ENCODE measurements at regions not wholly inside any gene's neighbourhood (a gene's known extent, or its start where the extent isn't known, plus 50 kb on each side); places are given as distances from the start of the nearest gene placed in this dataset.

- no CpG with 5 or more reads among the region's 4 CpGs for WGBS, 2 donors (ENCODE audit: extremely low coverage in 2 of 2, insufficient read length in 2 of 2, insufficient replicate concordance in 1 of 2)
- no peak overlapping the region for H3K14ac ChIP-seq (ENCODE audit: low read length)
- no peaks in the 10 kb centered on the region for H3K79me1 ChIP-seq (ENCODE audit: low read depth, low read length)
Observed at GRCh38 chr10:125460326-125460725, 222.6 kb downstream of the TEX36 start.

GRCh38 chr10:125457406-125457805 is 225.6 kb downstream of the TEX36 start:
- no peak overlapping the region for H2BK120ac ChIP-seq (ENCODE audit: low read depth, low read length)
- no peak overlapping the region for H3K4ac ChIP-seq (ENCODE audit: low read length)
- no peak overlapping the region for H3K4me3 ChIP-seq (ENCODE audit: low read length in 2 of 2)
- H4K8ac ChIP-seq (ENCODE audit: low read depth, low read length) = no peak overlapping the region
- no peak overlapping the region for H2AFZ ChIP-seq (ENCODE audit: low read length)
- H3K18ac ChIP-seq (ENCODE audit: low read length) = no peak overlapping the region
- H2BK5ac ChIP-seq (ENCODE audit: low read length) = no peak overlapping the region
- peaks cover 0 to 27% (median 1%) of the 10 kb centered on the region in 3 experiments for H3K27me3 ChIP-seq (ENCODE audit: control insufficient read depth in 3 of 3, insufficient read depth in 3 of 3, low read depth in 1 of 3, low read length in 3 of 3)
- no peaks in the 10 kb centered on the region for H3K9me3 ChIP-seq (replicated peaks in 1 of 2; ENCODE audit: control insufficient read depth in 2 of 2, insufficient read depth in 1 of 2, low read depth in 1 of 2, low read length in 2 of 2)
- H3K14ac ChIP-seq (ENCODE audit: low read length) = no peak overlapping the region
- no peak overlapping the region for H3K23ac ChIP-seq (ENCODE audit: low read depth, low read length, poor library complexity)
- H2AK5ac ChIP-seq (ENCODE audit: low read depth, low read length) = no peak overlapping the region
- H3K4me2 ChIP-seq (ENCODE audit: insufficient read depth, low read length, poor library complexity, severe bottlenecking) = no peak overlapping the region
- no peaks in the 10 kb centered on the region for H3K36me3 ChIP-seq (replicated peaks in 1 of 2; ENCODE audit: control insufficient read depth in 2 of 2, insufficient read depth in 2 of 2, low read length in 2 of 2)
- no peak overlapping the region for H3K9ac ChIP-seq (ENCODE audit: low read depth, low read length, poor library complexity)
- H3K79me1 ChIP-seq (ENCODE audit: low read depth, low read length) = no peaks in the 10 kb centered on the region
- no peak overlapping the region for H2BK12ac ChIP-seq (ENCODE audit: low read length)
- DNase-seq (ENCODE audit: low spot score) = no peak
- no peak overlapping the region for H4K91ac ChIP-seq (ENCODE audit: low read depth, low read length, poor library complexity)
- H3K27ac ChIP-seq (replicated peaks; ENCODE audit: low read length) = no peak overlapping the region
- H3K4me1 ChIP-seq (ENCODE audit: control insufficient read depth in 2 of 2, insufficient read depth in 1 of 2, low read depth in 1 of 2, low read length in 2 of 2) = peaks cover 0 to 3% of the 10 kb centered on the region in 2 donors
- no peak overlapping the region for H2BK15ac ChIP-seq (ENCODE audit: low read length)
- no CpG with 5 or more reads among the region's 5 CpGs for WGBS, 2 donors (ENCODE audit: extremely low coverage in 2 of 2, insufficient read length in 2 of 2, insufficient replicate concordance in 1 of 2)

More at GRCh38 chr10:125460326-125460725, 222.6 kb downstream of the TEX36 start:
- Histone ChIP-seq H3K27ac (replicated peaks; ENCODE audit: low read length) (no peak overlapping the region), H3K23ac (ENCODE audit: low read depth, low read length, poor library complexity) (no peak overlapping the region), H3K4me2 (ENCODE audit: insufficient read depth, low read length, poor library complexity, severe bottlenecking) (no peak overlapping the region), H3K4me1 (ENCODE audit: control insufficient read depth in 2 of 2, insufficient read depth in 1 of 2, low read depth in 1 of 2, low read length in 2 of 2) (peaks cover 0 to 3% of the 10 kb centered on the region in 2 donors), H4K8ac (ENCODE audit: low read depth, low read length) (no peak overlapping the region), H2BK15ac (ENCODE audit: low read length) (no peak overlapping the region), H3K9me3 (replicated peaks in 1 of 2; ENCODE audit: control insufficient read depth in 2 of 2, insufficient read depth in 1 of 2, low read depth in 1 of 2, low read length in 2 of 2) (no peaks in the 10 kb centered on the region), H2BK5ac (ENCODE audit: low read length) (no peak overlapping the region), H3K4ac (ENCODE audit: low read length) (no peak overlapping the region), H2BK12ac (ENCODE audit: low read length) (no peak overlapping the region), H3K27me3 (ENCODE audit: control insufficient read depth in 3 of 3, insufficient read depth in 3 of 3, low read depth in 1 of 3, low read length in 3 of 3) (peaks cover 0 to 17% (median 1%) of the 10 kb centered on the region in 3 experiments), H3K9ac (ENCODE audit: low read depth, low read length, poor library complexity) (no peak overlapping the region), H3K36me3 (replicated peaks in 1 of 2; ENCODE audit: control insufficient read depth in 2 of 2, insufficient read depth in 2 of 2, low read length in 2 of 2) (no peaks in the 10 kb centered on the region), H4K91ac (ENCODE audit: low read depth, low read length, poor library complexity) (no peak overlapping the region), H2BK120ac (ENCODE audit: low read depth, low read length) (no peak overlapping the region), H3K18ac (ENCODE audit: low read length) (no peak overlapping the region), H2AFZ (ENCODE audit: low read length) (no peak overlapping the region), H2AK5ac (ENCODE audit: low read depth, low read length) (no peak overlapping the region), H3K4me3 (ENCODE audit: low read length in 2 of 2) (no peak overlapping the region)
- no peak for DNase-seq (ENCODE audit: low spot score)

GRCh38 chr10:125455855-125456254 is 227.1 kb downstream of the TEX36 start:
- Histone ChIP-seq H3K9ac (ENCODE audit: low read depth, low read length, poor library complexity) (no peak overlapping the region), H3K27me3 (ENCODE audit: control insufficient read depth in 3 of 3, insufficient read depth in 3 of 3, low read depth in 1 of 3, low read length in 3 of 3) (peaks cover 0 to 29% (median 1%) of the 10 kb centered on the region in 3 experiments), H3K4me3 (ENCODE audit: low read length in 2 of 2) (no peak overlapping the region), H2BK120ac (ENCODE audit: low read depth, low read length) (no peak overlapping the region), H2AK5ac (ENCODE audit: low read depth, low read length) (no peak overlapping the region), H3K18ac (ENCODE audit: low read length) (no peak overlapping the region), H2BK5ac (ENCODE audit: low read length) (no peak overlapping the region), H3K9me3 (replicated peaks in 1 of 2; ENCODE audit: control insufficient read depth in 2 of 2, insufficient read depth in 1 of 2, low read depth in 1 of 2, low read length in 2 of 2) (no peaks in the 10 kb centered on the region), H3K4me1 (ENCODE audit: control insufficient read depth in 2 of 2, insufficient read depth in 1 of 2, low read depth in 1 of 2, low read length in 2 of 2) (peaks cover 0 to 3% of the 10 kb centered on the region in 2 donors), H3K4ac (ENCODE audit: low read length) (no peak overlapping the region), H2BK15ac (ENCODE audit: low read length) (no peak overlapping the region), H3K23ac (ENCODE audit: low read depth, low read length, poor library complexity) (no peak overlapping the region), H3K79me1 (ENCODE audit: low read depth, low read length) (no peaks in the 10 kb centered on the region), H3K14ac (ENCODE audit: low read length) (no peak overlapping the region), H2BK12ac (ENCODE audit: low read length) (no peak overlapping the region), H3K27ac (replicated peaks; ENCODE audit: low read length) (no peak overlapping the region), H3K4me2 (ENCODE audit: insufficient read depth, low read length, poor library complexity, severe bottlenecking) (no peak overlapping the region), H4K91ac (ENCODE audit: low read depth, low read length, poor library complexity) (no peak overlapping the region), H3K36me3 (replicated peaks in 1 of 2; ENCODE audit: control insufficient read depth in 2 of 2, insufficient read depth in 2 of 2, low read length in 2 of 2) (no peaks in the 10 kb centered on the region), H4K8ac (ENCODE audit: low read depth, low read length) (no peak overlapping the region), H2AFZ (ENCODE audit: low read length) (no peak overlapping the region)
- WGBS, 2 donors (ENCODE audit: extremely low coverage in 2 of 2, insufficient read length in 2 of 2, insufficient replicate concordance in 1 of 2) = no CpG with 5 or more reads among the region's 3 CpGs
- DNase-seq (ENCODE audit: low spot score) = no peak

- H3K27ac ChIP-seq (replicated peaks; ENCODE audit: low read length) = no peak overlapping the region
- H3K18ac ChIP-seq (ENCODE audit: low read length) = no peak overlapping the region
- no peak overlapping the region for H4K91ac ChIP-seq (ENCODE audit: low read depth, low read length, poor library complexity)
- H2BK15ac ChIP-seq (ENCODE audit: low read length) = no peak overlapping the region
- no peak overlapping the region for H2AFZ ChIP-seq (ENCODE audit: low read length)
- WGBS, 2 donors (ENCODE audit: extremely low coverage in 2 of 2, insufficient read length in 2 of 2, insufficient replicate concordance in 1 of 2) = no CpG with 5 or more reads among the region's 2 CpGs
- H2BK12ac ChIP-seq (ENCODE audit: low read length) = no peak overlapping the region
- no peak for DNase-seq (ENCODE audit: low spot score)
- H2AK5ac ChIP-seq (ENCODE audit: low read depth, low read length) = no peak overlapping the region
- peaks cover 0 to 25% (median 1%) of the 10 kb centered on the region in 3 experiments for H3K27me3 ChIP-seq (ENCODE audit: control insufficient read depth in 3 of 3, insufficient read depth in 3 of 3, low read depth in 1 of 3, low read length in 3 of 3)
- no peaks in the 10 kb centered on the region for H3K79me1 ChIP-seq (ENCODE audit: low read depth, low read length)
- no peak overlapping the region for H3K4ac ChIP-seq (ENCODE audit: low read length)
- no peaks in the 10 kb centered on the region for H3K9me3 ChIP-seq (replicated peaks in 1 of 2; ENCODE audit: control insufficient read depth in 2 of 2, insufficient read depth in 1 of 2, low read depth in 1 of 2, low read length in 2 of 2)
- no peak overlapping the region for H3K4me2 ChIP-seq (ENCODE audit: insufficient read depth, low read length, poor library complexity, severe bottlenecking)
- H3K4me3 ChIP-seq (ENCODE audit: low read length in 2 of 2) = no peak overlapping the region
- no peak overlapping the region for H3K14ac ChIP-seq (ENCODE audit: low read length)
- no peak overlapping the region for H3K9ac ChIP-seq (ENCODE audit: low read depth, low read length, poor library complexity)
- no peak overlapping the region for H4K8ac ChIP-seq (ENCODE audit: low read depth, low read length)
- H3K23ac ChIP-seq (ENCODE audit: low read depth, low read length, poor library complexity) = no peak overlapping the region
- H2BK120ac ChIP-seq (ENCODE audit: low read depth, low read length) = no peak overlapping the region
- no peaks in the 10 kb centered on the region for H3K36me3 ChIP-seq (replicated peaks in 1 of 2; ENCODE audit: control insufficient read depth in 2 of 2, insufficient read depth in 2 of 2, low read length in 2 of 2)
- no peak overlapping the region for H2BK5ac ChIP-seq (ENCODE audit: low read length)
- peaks cover 0 to 3% of the 10 kb centered on the region in 2 donors for H3K4me1 ChIP-seq (ENCODE audit: control insufficient read depth in 2 of 2, insufficient read depth in 1 of 2, low read depth in 1 of 2, low read length in 2 of 2)
Observed at GRCh38 chr10:125455431-125455830, 227.5 kb downstream of the TEX36 start.

Data from neuronal stem cell (in vitro differentiated cells).